Stomach (tissue), 8 donors: ENCODE measurements at regions not wholly inside any gene's neighbourhood (a gene's known extent, or its start where the extent isn't known, plus 50 kb on each side); places are given as distances from the start of the nearest gene placed in this dataset.

ENCODE experiments used
- DNase-seq, 2 donors: peaks; one replicate each; pipeline versions ENCODE4 v3.0.0 to v3.0.0-alpha.2; 2013 to 2019
- H3K27ac ChIP-seq, 5 donors: fragments of 200-600 bp in 4 of 5; sonication (generic) in 4 of 5; one replicate each; pipeline ENCODE4 v1.5.1; 2013 to 2019; ENCODE audit warnings: mild to moderate bottlenecking in 1 of 5, moderate library complexity in 1 of 5
- H3K27me3 ChIP-seq, 3 donors: fragments of 200-600 bp; sonication (generic); one replicate each; pipeline ENCODE4 v1.5.1; 2017 to 2019; ENCODE audit warnings: mixed run types in 1 of 3
- H3K36me3 ChIP-seq, 4 donors: fragments of 200-600 bp; sonication (generic); 1 replicate in 3 of 4; 2 replicates in 1 of 4; pipeline ENCODE4 v1.5.1; 2016 to 2019
- H3K4me1 ChIP-seq, 4 donors: fragments of 200-600 bp; sonication (generic); one replicate each; pipeline ENCODE4 v1.5.1; 2016 to 2019
- H3K4me3 ChIP-seq, 4 donors: fragments of 200-600 bp; sonication (generic) in 3 of 4; one replicate each; pipeline ENCODE4 v1.5.1; 2016 to 2019; ENCODE audit warnings: mild to moderate bottlenecking in 1 of 4
- H3K9me3 ChIP-seq, 4 donors: fragments of 200-600 bp; sonication (generic); one replicate each; pipeline ENCODE4 v1.5.1; 2016 to 2019
- CTCF ChIP-seq, 7 experiments: fragments of 450-650 bp in 4 of 7; fragments of 200-600 bp in 3 of 7; sonication (generic) in 3 of 7; IDR thresholded peaks; one replicate each; pipeline ENCODE4 v1.5.1; 2016 to 2019; ENCODE audit warnings: antibody characterized with exemption in 7 of 7, control low read depth in 2 of 7, mild to moderate bottlenecking in 1 of 7
- EP300 ChIP-seq: sonication (generic); formaldehyde crosslinking; IDR thresholded peaks from one replicate; pipeline ENCODE4 v1.6.1; 2017; ENCODE audit warnings: antibody characterized with exemption
- POLR2A ChIP-seq, 4 donors: fragments of 450-650 bp; IDR thresholded peaks; one replicate each; pipeline ENCODE4 v1.6.1; 2016; ENCODE audit warnings: antibody characterized with exemption in 4 of 4, control low read depth in 2 of 4, mild to moderate bottlenecking in 1 of 4, moderate library complexity in 1 of 4
- POLR2AphosphoS5 ChIP-seq, 3 donors: sonication (generic); formaldehyde crosslinking; IDR thresholded peaks; one replicate each; pipeline ENCODE4 v1.6.1; 2016; ENCODE audit warnings: antibody characterized with exemption in 3 of 3
- WGBS, 5 donors: extraction: QIAGEN DNeasy Blood & Tissue Kit in 3 of 5; methylation state at CpG; one replicate each; pipeline versions ENCODE4 v1.1.5 to v1.1.7; 2013 to 2018; 5-methylcytosine and 5-hydroxymethylcytosine counted together
- intact Hi-C: fragments of 100-400 bp; cut with DNase I; formaldehyde crosslinking; loops from one replicate; pipeline ENCODE4 v1.15.1; 2023; ENCODE audit warnings: low total_unique reads
- donor health status: healthy with polysubstance abuse.
- donor health status: Bipolar disorder and iron deficiency.
- donor health status: healthy.

- 32 to 46% (median 34%) methylated on average over 1 of the region's 1 CpG for WGBS, 5 donors
- Histone ChIP-seq H3K4me3 (no peak overlapping the region), H3K36me3 (no peaks in the 10 kb centered on the region), H3K27ac (no peak overlapping the region), H3K9me3 (peaks cover 0 to 15% (median 5%) of the 10 kb centered on the region in 4 donors), H3K27me3 (no peaks in the 10 kb centered on the region), H3K4me1 (no peaks in the 10 kb centered on the region)
- no peak for DNase-seq
- TF ChIP-seq EP300 (no peak), CTCF (IDR thresholded peaks at IDR 0.05) (no peak), POLR2AphosphoS5 (IDR thresholded peaks at IDR 0.05) (no peak), POLR2A (IDR thresholded peaks at IDR 0.05) (no peak)
- intact Hi-C loops, result no loop called here
These were observed 290.5 kb upstream of the EYS start for GRCh38 chr6:65997539-65997938.

GRCh38 chr6:65996096-65996495 lies 289.1 kb upstream of the EYS start:
- no peak for DNase-seq
- H3K9me3 ChIP-seq, result peaks cover 0 to 15% (median 5%) of the 10 kb centered on the region in 4 donors
- WGBS, 5 donors, result 71 to 89% (median 82%) methylated on average over 1 of the region's 1 CpG
- H3K4me1 ChIP-seq, result no peaks in the 10 kb centered on the region
- no peak overlapping the region for H3K27ac ChIP-seq
- H3K4me3 ChIP-seq, result no peak overlapping the region
- intact Hi-C loops, result no loop called here
- no peaks in the 10 kb centered on the region for H3K36me3 ChIP-seq
- no peaks in the 10 kb centered on the region for H3K27me3 ChIP-seq
- no peak for TF ChIP-seq EP300

- Histone ChIP-seq H3K36me3 (no peaks in the 10 kb centered on the region), H3K27ac (no peak overlapping the region), H3K4me3 (no peak overlapping the region), H3K9me3 (no peaks in the 10 kb centered on the region), H3K27me3 (no peaks in the 10 kb centered on the region), H3K4me1 (no peaks in the 10 kb centered on the region)
- 88 to 98% (median 94%) methylated on average over 4 to 5 of the region's 5 CpGs for WGBS, 5 donors
- intact Hi-C loops, result no loop called here
- no peak for DNase-seq
- TF ChIP-seq POLR2AphosphoS5 (IDR thresholded peaks at IDR 0.05) (no peak), CTCF (IDR thresholded peaks at IDR 0.05) (no peak), EP300 (no peak), POLR2A (IDR thresholded peaks at IDR 0.05) (no peak)
These were observed 282.6 kb upstream of the EYS start for GRCh38 chr6:65989676-65990075.

GRCh38 chr6:65988006-65988405 lies 281.0 kb upstream of the EYS start:
- no peak for TF ChIP-seq EP300
- no peak for TF ChIP-seq POLR2A (IDR thresholded peaks at IDR 0.05)
- no peak for TF ChIP-seq POLR2AphosphoS5 (IDR thresholded peaks at IDR 0.05)
- Histone ChIP-seq H3K36me3 (no peaks in the 10 kb centered on the region), H3K9me3 (no peaks in the 10 kb centered on the region), H3K27ac (no peak overlapping the region), H3K4me3 (no peak overlapping the region), H3K27me3 (no peaks in the 10 kb centered on the region), H3K4me1 (no peaks in the 10 kb centered on the region)
- DNase-seq, result peak in 1 of 2 donors; percentile 40
- intact Hi-C loops, result no loop called here
- WGBS, 5 donors, result 34 to 76% (median 59%) methylated on average over 1 of the region's 1 CpG

- Histone ChIP-seq H3K27ac (no peak overlapping the region), H3K4me1 (no peaks in the 10 kb centered on the region), H3K9me3 (no peaks in the 10 kb centered on the region), H3K27me3 (no peaks in the 10 kb centered on the region), H3K4me3 (no peak overlapping the region), H3K36me3 (no peaks in the 10 kb centered on the region)
- TF ChIP-seq EP300 (no peak), POLR2A (IDR thresholded peaks at IDR 0.05) (no peak), CTCF (IDR thresholded peaks at IDR 0.05) (no peak), POLR2AphosphoS5 (IDR thresholded peaks at IDR 0.05) (no peak)
- intact Hi-C loops, result no loop called here
- DNase-seq, result no peak
- WGBS, 5 donors, result 83 to 94% (median 89%) methylated on average over 2 of the region's 2 CpGs
These were observed 277.1 kb upstream of the EYS start for GRCh38 chr6:65984089-65984488.
